HL-60 (cell line): ENCODE measurements at regions not wholly inside any gene's neighbourhood (a gene's known extent, or its start where the extent isn't known, plus 50 kb on each side); places are given as distances from the start of the nearest gene placed in this dataset.

Source experiments
- DNase-seq, 2 experiments: peaks; one replicate each; pipeline ENCODE4 v3.0.0-alpha.2; 2010 to 2020; ENCODE audit warnings: low read depth in 1 of 2, low spot score in 1 of 2
- H3K27ac ChIP-seq: fragments of 250-450 bp; sonication (Bioruptor Pico); replicated peaks from 2 replicates; pipeline ENCODE4 v1.5.1; 2020; ENCODE audit warnings: mild to moderate bottlenecking, moderate library complexity
- H3K27me3 ChIP-seq: fragments of 250-450 bp; sonication (Bioruptor Pico); 2 replicates; pipeline ENCODE4 v1.5.1; 2021; ENCODE audit warnings: mild to moderate bottlenecking, moderate library complexity; ENCODE audit not compliant: insufficient read depth, poor library complexity, severe bottlenecking
- H3K4me3 ChIP-seq: replicated peaks from 2 replicates; pipeline ENCODE4 v1.5.1; 2011; ENCODE audit warnings: mild to moderate bottlenecking, control low read depth, low read length; ENCODE audit not compliant: insufficient read depth
- GABPA ChIP-seq: IDR thresholded peaks from 2 replicates; pipeline ENCODE4 v1.6.1; 2012; ENCODE audit warnings: low read depth
- POLR2AphosphoS5 ChIP-seq: IDR thresholded peaks from 2 replicates; pipeline ENCODE4 v1.6.1; 2012; ENCODE audit warnings: low read depth
- SPI1 ChIP-seq: IDR thresholded peaks from 2 replicates; pipeline ENCODE4 v1.6.1; 2012; ENCODE audit warnings: low read depth, mild to moderate bottlenecking, borderline replicate concordance
- TF ChIP-seq, protein P1 (sequence below): IDR thresholded peaks from 2 replicates; pipeline ENCODE4 v1.6.1; 2012; ENCODE audit warnings: low read depth; ENCODE audit not compliant: insufficient replicate concordance
- TF ChIP-seq, protein P2 (sequence below): IDR thresholded peaks from one replicate; pipeline ENCODE4 v1.5.1; 2011; ENCODE audit warnings: low read length, control low read depth, inconsistent platforms; ENCODE audit not compliant: insufficient read depth

DNA sequence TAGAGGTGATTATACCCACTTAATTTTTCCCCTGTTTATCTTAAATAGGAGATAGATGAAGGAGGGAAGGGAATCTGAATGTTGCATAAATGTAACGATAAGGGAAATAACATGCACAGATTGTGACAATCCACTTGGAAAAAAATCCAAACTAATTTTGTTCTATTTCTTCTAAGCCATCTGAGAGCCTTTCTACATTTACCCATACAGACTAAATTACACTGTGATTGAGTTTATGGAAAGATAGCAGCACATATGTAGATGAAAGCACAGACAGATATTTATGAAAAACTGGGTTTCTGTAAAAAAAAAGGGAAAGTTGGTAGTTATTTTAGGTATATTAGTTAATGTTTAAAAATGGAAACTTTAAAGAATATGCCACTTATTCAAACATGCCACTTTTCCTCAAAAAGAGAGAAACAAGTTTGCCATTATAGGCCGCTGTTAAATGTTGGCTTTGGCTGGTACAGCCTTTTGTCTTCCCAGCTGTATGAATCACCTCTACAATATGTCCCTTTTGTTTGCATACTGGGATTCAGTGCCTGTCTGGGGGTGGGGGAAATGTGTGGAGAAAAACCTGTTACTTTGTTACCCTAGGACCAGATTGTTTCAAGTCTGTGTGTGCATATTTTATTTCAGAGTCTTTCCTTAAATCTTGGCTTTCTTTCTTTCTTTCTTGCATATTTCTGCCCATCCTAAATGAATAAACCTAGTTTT, 470.2 kb upstream of the LMO3 start:
- no peak for DNase-seq
- Histone ChIP-seq H3K27me3 (no peaks in the 10 kb centered on the region), H3K27ac (no peak overlapping the region), H3K4me3 (no peak overlapping the region)
- TF ChIP-seq, protein P1, sequence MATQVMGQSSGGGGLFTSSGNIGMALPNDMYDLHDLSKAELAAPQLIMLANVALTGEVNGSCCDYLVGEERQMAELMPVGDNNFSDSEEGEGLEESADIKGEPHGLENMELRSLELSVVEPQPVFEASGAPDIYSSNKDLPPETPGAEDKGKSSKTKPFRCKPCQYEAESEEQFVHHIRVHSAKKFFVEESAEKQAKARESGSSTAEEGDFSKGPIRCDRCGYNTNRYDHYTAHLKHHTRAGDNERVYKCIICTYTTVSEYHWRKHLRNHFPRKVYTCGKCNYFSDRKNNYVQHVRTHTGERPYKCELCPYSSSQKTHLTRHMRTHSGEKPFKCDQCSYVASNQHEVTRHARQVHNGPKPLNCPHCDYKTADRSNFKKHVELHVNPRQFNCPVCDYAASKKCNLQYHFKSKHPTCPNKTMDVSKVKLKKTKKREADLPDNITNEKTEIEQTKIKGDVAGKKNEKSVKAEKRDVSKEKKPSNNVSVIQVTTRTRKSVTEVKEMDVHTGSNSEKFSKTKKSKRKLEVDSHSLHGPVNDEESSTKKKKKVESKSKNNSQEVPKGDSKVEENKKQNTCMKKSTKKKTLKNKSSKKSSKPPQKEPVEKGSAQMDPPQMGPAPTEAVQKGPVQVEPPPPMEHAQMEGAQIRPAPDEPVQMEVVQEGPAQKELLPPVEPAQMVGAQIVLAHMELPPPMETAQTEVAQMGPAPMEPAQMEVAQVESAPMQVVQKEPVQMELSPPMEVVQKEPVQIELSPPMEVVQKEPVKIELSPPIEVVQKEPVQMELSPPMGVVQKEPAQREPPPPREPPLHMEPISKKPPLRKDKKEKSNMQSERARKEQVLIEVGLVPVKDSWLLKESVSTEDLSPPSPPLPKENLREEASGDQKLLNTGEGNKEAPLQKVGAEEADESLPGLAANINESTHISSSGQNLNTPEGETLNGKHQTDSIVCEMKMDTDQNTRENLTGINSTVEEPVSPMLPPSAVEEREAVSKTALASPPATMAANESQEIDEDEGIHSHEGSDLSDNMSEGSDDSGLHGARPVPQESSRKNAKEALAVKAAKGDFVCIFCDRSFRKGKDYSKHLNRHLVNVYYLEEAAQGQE = no peak
- TF ChIP-seq GABPA (no peak), POLR2AphosphoS5 (no peak), SPI1 (no peak)
- TF ChIP-seq, protein P2, sequence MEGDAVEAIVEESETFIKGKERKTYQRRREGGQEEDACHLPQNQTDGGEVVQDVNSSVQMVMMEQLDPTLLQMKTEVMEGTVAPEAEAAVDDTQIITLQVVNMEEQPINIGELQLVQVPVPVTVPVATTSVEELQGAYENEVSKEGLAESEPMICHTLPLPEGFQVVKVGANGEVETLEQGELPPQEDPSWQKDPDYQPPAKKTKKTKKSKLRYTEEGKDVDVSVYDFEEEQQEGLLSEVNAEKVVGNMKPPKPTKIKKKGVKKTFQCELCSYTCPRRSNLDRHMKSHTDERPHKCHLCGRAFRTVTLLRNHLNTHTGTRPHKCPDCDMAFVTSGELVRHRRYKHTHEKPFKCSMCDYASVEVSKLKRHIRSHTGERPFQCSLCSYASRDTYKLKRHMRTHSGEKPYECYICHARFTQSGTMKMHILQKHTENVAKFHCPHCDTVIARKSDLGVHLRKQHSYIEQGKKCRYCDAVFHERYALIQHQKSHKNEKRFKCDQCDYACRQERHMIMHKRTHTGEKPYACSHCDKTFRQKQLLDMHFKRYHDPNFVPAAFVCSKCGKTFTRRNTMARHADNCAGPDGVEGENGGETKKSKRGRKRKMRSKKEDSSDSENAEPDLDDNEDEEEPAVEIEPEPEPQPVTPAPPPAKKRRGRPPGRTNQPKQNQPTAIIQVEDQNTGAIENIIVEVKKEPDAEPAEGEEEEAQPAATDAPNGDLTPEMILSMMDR = no peak

DNA sequence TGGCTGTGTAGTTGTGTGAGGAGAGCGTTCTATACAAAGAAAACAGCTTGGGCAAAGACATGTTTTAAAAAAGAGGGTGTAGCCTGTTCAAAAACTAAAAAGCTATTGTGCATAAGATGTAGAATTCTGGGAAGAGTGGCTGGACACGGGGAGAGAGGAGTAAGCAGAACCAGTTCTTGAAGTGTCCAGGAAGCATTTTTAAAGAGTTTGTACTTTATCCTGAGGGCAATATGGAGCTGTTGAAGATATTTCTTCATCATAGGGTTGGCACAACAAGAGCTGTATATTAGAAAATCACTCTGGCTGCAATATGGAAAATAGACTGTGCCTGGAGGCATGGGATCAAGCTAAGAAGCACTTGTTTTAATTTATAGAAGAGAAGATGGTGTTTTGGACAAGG, 458.9 kb upstream of the LMO3 start:
- no peak for DNase-seq
- Histone ChIP-seq H3K27me3 (no peaks in the 10 kb centered on the region), H3K27ac (no peak overlapping the region), H3K4me3 (no peak overlapping the region)
- TF ChIP-seq POLR2AphosphoS5 (no peak), SPI1 (no peak), GABPA (no peak)
- TF ChIP-seq, protein P1 = no peak
- TF ChIP-seq, protein P2 = no peak

DNA sequence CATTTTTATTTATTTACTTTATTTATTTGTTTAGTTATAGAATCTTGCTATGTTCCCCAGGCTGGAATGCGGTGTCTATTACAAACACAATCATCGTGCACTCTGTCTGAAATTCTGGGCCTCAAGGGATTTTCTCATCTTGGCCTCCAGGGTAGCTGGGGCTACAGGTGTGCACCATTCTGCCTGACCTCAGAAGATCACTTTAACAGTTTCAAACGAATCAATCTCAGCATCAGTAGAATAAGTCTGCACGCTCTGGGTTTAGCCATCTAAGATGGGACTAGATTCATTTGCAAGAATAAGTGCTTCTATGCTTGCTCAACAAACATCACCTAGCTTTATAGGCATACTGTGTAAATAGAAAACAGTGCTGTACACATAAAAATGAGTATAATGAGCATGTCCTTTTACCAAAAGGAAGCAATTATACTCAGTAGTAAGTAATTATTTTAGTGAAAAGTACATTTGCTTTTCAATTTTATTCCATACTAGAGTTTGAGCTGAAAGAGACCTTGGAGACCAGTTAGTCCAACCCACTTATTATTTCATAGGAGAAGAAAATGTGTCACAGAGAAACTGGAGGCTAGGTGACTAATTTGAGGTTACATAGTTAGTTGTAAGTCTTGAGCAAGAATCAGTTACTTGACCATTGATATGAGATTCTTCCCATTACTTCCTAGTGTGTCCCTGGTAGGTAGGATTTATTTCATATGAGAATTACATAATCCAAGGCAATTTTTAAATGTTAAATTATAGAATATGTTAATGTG, 456.5 kb upstream of the LMO3 start:
- TF ChIP-seq GABPA = no peak
- TF ChIP-seq, protein P2 = no peak
- TF ChIP-seq, protein P1 = no peak
- no peak for TF ChIP-seq POLR2AphosphoS5
- TF ChIP-seq SPI1 = no peak
- no peaks in the 10 kb centered on the region for H3K27me3 ChIP-seq
- no peak overlapping the region for H3K27ac ChIP-seq
- no peak overlapping the region for H3K4me3 ChIP-seq
- no peak for DNase-seq
